Osteoblast (primary cell): ENCODE measurements at regions not wholly inside any gene's neighbourhood (a gene's known extent, or its start where the extent isn't known, plus 50 kb on each side); places are given as distances from the start of the nearest gene placed in this dataset.

Experiments
- DNase-seq: peaks from one replicate; pipeline ENCODE4 v3.0.0; 2011; ENCODE audit warnings: low spot score, mixed read lengths; ENCODE audit not compliant: insufficient read length; ENCODE audit errors: missing footprints
- H2AFZ ChIP-seq: 2 replicates; pipeline ENCODE4 v1.6.0; 2011; ENCODE audit warnings: mild to moderate bottlenecking, low read length
- H3K27ac ChIP-seq: 2 replicates; pipeline ENCODE4 v1.5.1; 2011; ENCODE audit warnings: mild to moderate bottlenecking, low read depth, low read length, moderate library complexity
- H3K27me3 ChIP-seq: 2 replicates; pipeline ENCODE4 v1.6.0; 2012; ENCODE audit warnings: mild to moderate bottlenecking, control low read depth, inconsistent platforms, low read length, moderate library complexity; ENCODE audit not compliant: insufficient read depth
- H3K36me3 ChIP-seq: 2 replicates; pipeline ENCODE4 v1.5.1; 2011; ENCODE audit warnings: mild to moderate bottlenecking, low read length, control low read depth, moderate library complexity; ENCODE audit not compliant: insufficient read depth
- H3K4me1 ChIP-seq: 2 replicates; pipeline ENCODE4 v1.5.1; 2011; ENCODE audit warnings: mild to moderate bottlenecking, low read length, control low read depth, moderate library complexity; ENCODE audit not compliant: insufficient read depth
- H3K4me2 ChIP-seq: 2 replicates; pipeline ENCODE4 v1.6.0; 2011; ENCODE audit warnings: mild to moderate bottlenecking, low read length; ENCODE audit not compliant: insufficient read depth
- H3K4me3 ChIP-seq: fragments of 200-600 bp; sonication (generic); 3 replicates; pipeline ENCODE4 v1.5.1; 2012; ENCODE audit warnings: mild to moderate bottlenecking, low read length, inconsistent platforms; ENCODE audit not compliant: insufficient read depth
- H3K79me2 ChIP-seq: 2 replicates; pipeline ENCODE4 v1.6.0; 2012; ENCODE audit warnings: mild to moderate bottlenecking, low read length, control low read depth, inconsistent platforms; ENCODE audit not compliant: insufficient read depth
- H3K9me3 ChIP-seq: 2 replicates; pipeline ENCODE4 v1.5.1; 2011; ENCODE audit warnings: low read depth, low read length, control low read depth
- H4K20me1 ChIP-seq: 2 replicates; pipeline ENCODE4 v1.6.0; 2012; ENCODE audit warnings: mild to moderate bottlenecking, low read length, control low read depth; ENCODE audit not compliant: insufficient read depth
- CTCF ChIP-seq: IDR thresholded peaks from 2 replicates; pipeline ENCODE4 v1.5.1; 2011; ENCODE audit warnings: mild to moderate bottlenecking, low read depth, low read length, moderate library complexity; ENCODE audit errors: extremely low read depth

GRCh38 chr14:97021571-97022168 is 224.5 kb downstream of the VRK1 start:
- Histone ChIP-seq H2AFZ (no peak overlapping the region), H3K36me3 (no peaks in the 10 kb centered on the region), H4K20me1 (no peaks in the 10 kb centered on the region), H3K4me1 (no peaks in the 10 kb centered on the region), H3K27ac (no peak overlapping the region), H3K27me3 (no peaks in the 10 kb centered on the region), H3K79me2 (no peaks in the 10 kb centered on the region), H3K4me3 (no peak overlapping the region), H3K9me3 (no peaks in the 10 kb centered on the region), H3K4me2 (no peak overlapping the region)
- no peak for DNase-seq
- no peak for TF ChIP-seq CTCF

GRCh38 chr14:97022741-97023140 is 225.6 kb downstream of the VRK1 start:
- Histone ChIP-seq H3K9me3 (no peaks in the 10 kb centered on the region), H3K27me3 (no peaks in the 10 kb centered on the region), H3K4me2 (no peak overlapping the region), H3K79me2 (no peaks in the 10 kb centered on the region), H2AFZ (no peak overlapping the region), H3K36me3 (no peaks in the 10 kb centered on the region), H4K20me1 (no peaks in the 10 kb centered on the region), H3K4me3 (no peak overlapping the region), H3K4me1 (no peaks in the 10 kb centered on the region), H3K27ac (no peak overlapping the region)
- no peak for TF ChIP-seq CTCF
- no peak for DNase-seq

GRCh38 chr14:97023871-97024270 is 226.7 kb downstream of the VRK1 start:
- Histone ChIP-seq H3K9me3 (no peaks in the 10 kb centered on the region), H3K27me3 (no peaks in the 10 kb centered on the region), H3K4me3 (no peak overlapping the region), H3K36me3 (no peaks in the 10 kb centered on the region), H2AFZ (no peak overlapping the region), H3K79me2 (no peaks in the 10 kb centered on the region), H4K20me1 (no peaks in the 10 kb centered on the region), H3K27ac (no peak overlapping the region), H3K4me2 (no peak overlapping the region), H3K4me1 (no peaks in the 10 kb centered on the region)
- DNase-seq: no peak
- no peak for TF ChIP-seq CTCF

- no peak for DNase-seq
- Histone ChIP-seq H3K27ac (no peak overlapping the region), H3K4me3 (no peak overlapping the region), H3K9me3 (no peaks in the 10 kb centered on the region), H3K4me2 (no peak overlapping the region), H3K4me1 (no peaks in the 10 kb centered on the region), H3K27me3 (no peaks in the 10 kb centered on the region), H2AFZ (no peak overlapping the region), H4K20me1 (no peaks in the 10 kb centered on the region), H3K79me2 (no peaks in the 10 kb centered on the region), H3K36me3 (no peaks in the 10 kb centered on the region)
- TF ChIP-seq CTCF: no peak
Observed at GRCh38 chr14:97024300-97024699, 227.1 kb downstream of the VRK1 start.
